Hepatocyte (in vitro differentiated cells): ENCODE measurements at regions not wholly inside any gene's neighbourhood (a gene's known extent, or its start where the extent isn't known, plus 50 kb on each side); places are given as distances from the start of the nearest gene placed in this dataset.

ENCODE experiments used
- CTCF ChIP-seq: fragments of 200-600 bp; sonication (generic); IDR thresholded peaks from 2 replicates; pipeline ENCODE4 v1.5.1; 2016; ENCODE audit warnings: antibody characterized with exemption, mild to moderate bottlenecking; ENCODE audit not compliant: poor library complexity
- EZH2 ChIP-seq: fragments of 200-600 bp; sonication (generic); IDR thresholded peaks from 2 replicates; pipeline ENCODE4 v1.6.1; 2016; ENCODE audit warnings: antibody characterized with exemption, mild to moderate bottlenecking, borderline replicate concordance
- EZH2phosphoT487 ChIP-seq: fragments of 200-600 bp; sonication (generic); IDR thresholded peaks from one replicate; pipeline ENCODE4 v1.6.1; 2018; ENCODE audit warnings: antibody characterized with exemption, mild to moderate bottlenecking, low read depth, moderate library complexity; ENCODE audit not compliant: unreplicated experiment, severe bottlenecking

GRCh38 chr6:148272597-148272996 lies 70.0 kb upstream of the SASH1 start:
- TF ChIP-seq CTCF (no peak), EZH2 (no peak), EZH2phosphoT487 (no peak)
